Neural cell (in vitro differentiated cells): ENCODE measurements at regions not wholly inside any gene's neighbourhood (a gene's known extent, or its start where the extent isn't known, plus 50 kb on each side); places are given as distances from the start of the nearest gene placed in this dataset.

Experiments
- H2AFZ ChIP-seq: fragments of 200-600, 300-800 bp; sonication (generic), shearing (Covaris generic); 2 replicates; pipeline ENCODE4 v1.6.0; 2014; ENCODE audit warnings: low read depth, mild to moderate bottlenecking, antibody characterized with exemption, low read length, moderate library complexity
- H3F3A ChIP-seq: fragments of 200-600 bp; shearing (Covaris generic); 2 replicates; pipeline ENCODE4 v1.6.1; 2016; ENCODE audit warnings: mild to moderate bottlenecking, moderate library complexity, mixed read lengths, antibody characterized with exemption, low read length; ENCODE audit not compliant: insufficient read depth, poor library complexity, severe bottlenecking
- H3K27ac ChIP-seq: fragments of 200-600, 300-800 bp; sonication (generic), shearing (Covaris generic); 2 replicates; pipeline ENCODE4 v1.5.1; 2014; ENCODE audit warnings: mild to moderate bottlenecking, low read length, moderate library complexity
- H3K27me3 ChIP-seq: fragments of 300-800, 200-600 bp; sonication (generic), shearing (Covaris generic); 2 replicates; pipeline ENCODE4 v1.6.0; 2014; ENCODE audit warnings: mild to moderate bottlenecking, low read depth, low read length, moderate library complexity; ENCODE audit not compliant: insufficient read depth
- H3K36me3 ChIP-seq: fragments of 300-800, 200-600 bp; sonication (generic), shearing (Covaris generic); 2 replicates; pipeline ENCODE4 v1.5.1; 2014; ENCODE audit warnings: mild to moderate bottlenecking, antibody characterized with exemption, low read length, moderate library complexity; ENCODE audit not compliant: insufficient read depth
- H3K4me2 ChIP-seq: fragments of 300-800, 200-600 bp; sonication (generic), shearing (Covaris generic); 2 replicates; pipeline ENCODE4 v1.6.0; 2014; ENCODE audit warnings: mild to moderate bottlenecking, low read length
- H3K4me3 ChIP-seq: fragments of 300-800, 200-600 bp; sonication (generic), shearing (Covaris generic); 2 replicates; pipeline ENCODE4 v1.5.1; 2014; ENCODE audit warnings: mild to moderate bottlenecking, low read length, moderate library complexity
- H3K79me2 ChIP-seq: fragments of 200-600 bp; shearing (Covaris generic); replicated peaks from 2 replicates; pipeline ENCODE4 v1.6.0; 2014; ENCODE audit warnings: mild to moderate bottlenecking, low read length, moderate library complexity; ENCODE audit not compliant: insufficient read depth
- H3K9ac ChIP-seq: fragments of 300-800, 200-600 bp; sonication (generic), shearing (Covaris generic); 2 replicates; pipeline ENCODE4 v1.6.1; 2016; ENCODE audit warnings: mild to moderate bottlenecking, low read length, mixed read lengths
- H3K9me2 ChIP-seq: fragments of 200-600 bp; shearing (Covaris generic); 2 replicates; pipeline ENCODE4 v1.6.1; 2016; ENCODE audit warnings: mild to moderate bottlenecking, low read length, mixed read lengths; ENCODE audit not compliant: insufficient read depth
- H3K9me3 ChIP-seq: fragments of 200-600, 300-800 bp; sonication (generic), shearing (Covaris generic); 2 replicates; pipeline ENCODE4 v1.6.1; 2016; ENCODE audit warnings: mild to moderate bottlenecking, mixed run types, low read length, moderate library complexity, mixed read lengths
- H4K20me1 ChIP-seq: fragments of 200-600 bp; shearing (Covaris generic); 2 replicates; pipeline ENCODE4 v1.6.1; 2016; ENCODE audit warnings: mild to moderate bottlenecking, mixed run types; ENCODE audit not compliant: insufficient read depth
- CTCF ChIP-seq: fragments of 450-650 bp; IDR thresholded peaks from 2 replicates; pipeline ENCODE4 v1.5.1; 2014; ENCODE audit warnings: antibody characterized with exemption, mild to moderate bottlenecking, moderate library complexity; ENCODE audit not compliant: poor library complexity, severe bottlenecking
- EP300 ChIP-seq: fragments of 450-650 bp; conservative IDR thresholded peaks from 2 replicates; pipeline ENCODE4 v1.6.1; 2014; ENCODE audit warnings: antibody characterized with exemption, mild to moderate bottlenecking, moderate library complexity; ENCODE audit not compliant: poor library complexity, severe bottlenecking
- EZH2 ChIP-seq: fragments of 200-600, 300-800 bp; shearing (Covaris generic), sonication (generic); IDR thresholded peaks from 2 replicates; pipeline ENCODE4 v1.6.1; 2014; ENCODE audit warnings: antibody characterized with exemption, low read length, borderline replicate concordance, mild to moderate bottlenecking; ENCODE audit not compliant: insufficient read depth, poor library complexity, severe bottlenecking
- MXI1 ChIP-seq: fragments of 450-650 bp; conservative IDR thresholded peaks from 2 replicates; pipeline ENCODE4 v1.6.1; 2014; ENCODE audit warnings: antibody characterized with exemption, mild to moderate bottlenecking; ENCODE audit not compliant: poor library complexity, severe bottlenecking
- POLR2AphosphoS5 ChIP-seq: IDR thresholded peaks from 2 replicates; pipeline ENCODE4 v1.6.1; 2012
- RAD21 ChIP-seq: fragments of 450-650 bp; conservative IDR thresholded peaks from 2 replicates; pipeline ENCODE4 v1.6.1; 2014; ENCODE audit warnings: antibody characterized with exemption, mild to moderate bottlenecking, moderate library complexity
- REST ChIP-seq: IDR thresholded peaks from 2 replicates; pipeline ENCODE4 v1.6.1; 2012; ENCODE audit warnings: borderline replicate concordance
- SMC3 ChIP-seq: fragments of 450-650 bp; conservative IDR thresholded peaks from 2 replicates; pipeline ENCODE4 v1.6.1; 2014; ENCODE audit warnings: antibody characterized with exemption, mild to moderate bottlenecking, moderate library complexity; ENCODE audit not compliant: poor library complexity
- TAF1 ChIP-seq: IDR thresholded peaks from 2 replicates; pipeline ENCODE4 v1.6.1; 2012; ENCODE audit warnings: low read depth

- H3K4me3 ChIP-seq: no peak overlapping the region
- H2AFZ ChIP-seq: no peak overlapping the region
- H3F3A ChIP-seq: no peaks in the 10 kb centered on the region
- no peaks in the 10 kb centered on the region for H3K27me3 ChIP-seq
- H3K27ac ChIP-seq: no peak overlapping the region
- H3K4me2 ChIP-seq: no peak overlapping the region
- no peak for TF ChIP-seq SMC3
- no peak for TF ChIP-seq EZH2
- no peak for TF ChIP-seq EP300
- no peak for TF ChIP-seq REST
- no peak for TF ChIP-seq CTCF
- no peak for TF ChIP-seq TAF1
- H3K79me2 ChIP-seq: no peaks in the 10 kb centered on the region
- no peaks in the 10 kb centered on the region for H3K36me3 ChIP-seq
- H3K9me3 ChIP-seq: no peaks in the 10 kb centered on the region
- no peak overlapping the region for H3K9ac ChIP-seq
- no peaks in the 10 kb centered on the region for H3K9me2 ChIP-seq
- H4K20me1 ChIP-seq: no peaks in the 10 kb centered on the region
These were observed 112.2 kb upstream of the LRRN1 start for GRCh38 chr3:3686907-3687648.

GRCh38 chr3:3685721-3686120 lies 113.5 kb upstream of the LRRN1 start:
- Histone ChIP-seq H3K4me2 (no peak overlapping the region), H3K9me2 (no peaks in the 10 kb centered on the region), H3K9ac (no peak overlapping the region), H4K20me1 (no peaks in the 10 kb centered on the region), H3F3A (no peaks in the 10 kb centered on the region), H2AFZ (no peak overlapping the region), H3K27me3 (no peaks in the 10 kb centered on the region), H3K79me2 (no peaks in the 10 kb centered on the region), H3K4me3 (no peak overlapping the region), H3K9me3 (no peaks in the 10 kb centered on the region), H3K36me3 (no peaks in the 10 kb centered on the region), H3K27ac (no peak overlapping the region)
- no peak for TF ChIP-seq RAD21
- TF ChIP-seq SMC3: no peak
- no peak for TF ChIP-seq POLR2AphosphoS5
- TF ChIP-seq EZH2: no peak
- no peak for TF ChIP-seq EP300
- TF ChIP-seq REST: no peak
- TF ChIP-seq TAF1: no peak
- TF ChIP-seq MXI1: no peak
- TF ChIP-seq CTCF: no peak
